Trophoblast cell (in vitro differentiated cells and primary cell): ENCODE measurements at regions not wholly inside any gene's neighbourhood (a gene's known extent, or its start where the extent isn't known, plus 50 kb on each side); places are given as distances from the start of the nearest gene placed in this dataset.

Source experiments
- DNase-seq, 2 donors: peaks; one replicate each; pipeline ENCODE4 v3.0.0-alpha.2; 2016
- H2AFZ ChIP-seq: 2 replicates; pipeline ENCODE4 v1.6.1; 2013; ENCODE audit warnings: low read length, moderate library complexity, mild to moderate bottlenecking; ENCODE audit not compliant: insufficient read depth, poor library complexity
- H2AK5ac ChIP-seq: 2 replicates; pipeline ENCODE4 v1.6.1; 2013; ENCODE audit warnings: mild to moderate bottlenecking, low read length
- H2BK120ac ChIP-seq: 2 replicates; pipeline ENCODE4 v1.6.1; 2013; ENCODE audit warnings: low read length, mild to moderate bottlenecking, moderate library complexity; ENCODE audit not compliant: insufficient read depth, poor library complexity
- H2BK12ac ChIP-seq: 2 replicates; pipeline ENCODE4 v1.6.1; 2013; ENCODE audit warnings: mild to moderate bottlenecking, low read length, moderate library complexity
- H2BK5ac ChIP-seq: 2 replicates; pipeline ENCODE4 v1.6.1; 2013; ENCODE audit warnings: low read length, low read depth, moderate library complexity, mild to moderate bottlenecking; ENCODE audit not compliant: poor library complexity
- H3K14ac ChIP-seq: 2 replicates; pipeline ENCODE4 v1.6.1; 2013; ENCODE audit warnings: mild to moderate bottlenecking, low read length
- H3K18ac ChIP-seq: 2 replicates; pipeline ENCODE4 v1.6.1; 2013; ENCODE audit warnings: mild to moderate bottlenecking, low read length
- H3K23ac ChIP-seq: 2 replicates; pipeline ENCODE4 v1.6.1; 2013; ENCODE audit warnings: low read length
- H3K27ac ChIP-seq: 2 replicates; pipeline ENCODE4 v1.5.1; 2013; ENCODE audit warnings: low read depth, mild to moderate bottlenecking, inconsistent platforms, low read length, moderate library complexity
- H3K27me3 ChIP-seq: 2 replicates; pipeline ENCODE4 v1.6.1; 2013; ENCODE audit warnings: inconsistent platforms, mild to moderate bottlenecking, low read length, moderate library complexity; ENCODE audit not compliant: insufficient read depth
- H3K36me3 ChIP-seq, 2 experiments: 1 replicate in 1 of 2; 2 replicates in 1 of 2; pipeline ENCODE4 v1.6.1; 2013; ENCODE audit warnings: low read length in 2 of 2, mild to moderate bottlenecking in 2 of 2, moderate library complexity in 1 of 2; ENCODE audit not compliant: insufficient read depth in 2 of 2, control insufficient read depth in 1 of 2
- H3K4ac ChIP-seq: 2 replicates; pipeline ENCODE4 v1.6.1; 2013; ENCODE audit warnings: low read depth, mild to moderate bottlenecking, low read length, moderate library complexity
- H3K4me1 ChIP-seq, 2 experiments: 1 replicate in 1 of 2; 2 replicates in 1 of 2; pipeline ENCODE4 v1.6.1; 2013; ENCODE audit warnings: low read length in 2 of 2, mild to moderate bottlenecking in 2 of 2, moderate library complexity in 1 of 2; ENCODE audit not compliant: insufficient read depth in 2 of 2, control insufficient read depth in 1 of 2
- H3K4me2 ChIP-seq: 2 replicates; pipeline ENCODE4 v1.6.1; 2013; ENCODE audit warnings: inconsistent platforms, mild to moderate bottlenecking, low read length, moderate library complexity
- H3K4me3 ChIP-seq: 2 replicates; pipeline ENCODE4 v1.5.1; 2013; ENCODE audit warnings: mild to moderate bottlenecking, low read depth, low read length, inconsistent platforms
- H3K79me1 ChIP-seq: one replicate; pipeline ENCODE4 v1.6.1; 2013; ENCODE audit warnings: low read length
- H3K79me2 ChIP-seq: 2 replicates; pipeline ENCODE4 v1.6.1; 2013; ENCODE audit warnings: low read length, mild to moderate bottlenecking; ENCODE audit not compliant: control insufficient read depth, insufficient read depth, poor library complexity
- H3K9ac ChIP-seq: 2 replicates; pipeline ENCODE4 v1.6.1; 2013; ENCODE audit warnings: mild to moderate bottlenecking, low read length
- H3K9me3 ChIP-seq: 2 replicates; pipeline ENCODE4 v1.6.1; 2013; ENCODE audit warnings: low read depth, mild to moderate bottlenecking, control low read depth, inconsistent platforms, low read length; ENCODE audit not compliant: insufficient read depth
- H4K12ac ChIP-seq: 2 replicates; pipeline ENCODE4 v1.6.1; 2013; ENCODE audit warnings: low read depth, mild to moderate bottlenecking, low read length, moderate library complexity
- H4K8ac ChIP-seq: 2 replicates; pipeline ENCODE4 v1.6.1; 2013; ENCODE audit warnings: low read depth, mild to moderate bottlenecking, low read length, moderate library complexity
- H4K91ac ChIP-seq: one replicate; pipeline ENCODE4 v1.6.1; 2013; ENCODE audit warnings: low read depth, mild to moderate bottlenecking, low read length, moderate library complexity
- WGBS: extraction: QIAGEN DNeasy Blood & Tissue Kit; methylation state at CpG from one replicate; pipeline ENCODE4 v1.1.7; 2013; ENCODE audit warnings: missing lambda C conversion rate; ENCODE audit not compliant: insufficient read length, insufficient coverage; ENCODE audit errors: extremely low coverage; 5-methylcytosine and 5-hydroxymethylcytosine counted together

DNA sequence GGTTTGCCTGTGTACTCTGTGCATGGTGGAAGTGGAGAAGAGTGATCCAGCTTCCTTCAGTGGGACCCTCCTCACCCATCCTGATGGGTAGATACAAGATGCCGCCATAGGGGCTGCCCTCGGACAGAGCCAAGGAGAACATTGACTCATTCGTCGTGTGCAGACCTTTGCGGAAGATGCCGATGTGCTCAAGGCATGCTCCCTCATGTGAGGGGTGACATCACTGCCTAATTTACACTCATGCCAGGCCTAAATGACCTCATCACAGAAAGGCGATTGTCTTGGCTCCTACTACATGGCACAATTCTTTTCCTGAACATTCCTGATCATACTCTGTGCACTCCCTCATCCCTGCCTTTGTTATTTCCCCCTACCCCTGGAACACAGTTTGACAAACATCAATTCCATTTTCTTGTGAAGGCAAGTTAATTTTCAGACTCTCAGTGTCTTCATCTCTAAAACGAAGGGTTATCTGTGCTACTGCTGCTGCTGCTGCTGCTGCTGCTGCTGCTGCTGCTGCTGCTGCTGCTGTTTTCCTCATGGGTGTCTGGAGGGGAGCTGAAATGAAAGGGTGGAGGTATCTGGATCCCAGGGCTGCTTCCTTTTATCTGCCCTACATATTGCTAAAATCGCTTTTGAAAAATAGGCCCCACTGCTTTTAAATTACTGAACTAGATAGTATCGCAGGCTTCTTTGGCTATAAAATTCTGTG is 146.5 kb upstream of the ARGLU1 start:
- Histone ChIP-seq H2BK12ac (no peak overlapping the region), H3K36me3 (no peaks in the 10 kb centered on the region), H3K4ac (no peak overlapping the region), H2BK5ac (no peak overlapping the region), H2AFZ (no peak overlapping the region), H3K79me1 (no peaks in the 10 kb centered on the region), H3K27ac (no peak overlapping the region), H3K79me2 (no peaks in the 10 kb centered on the region), H3K14ac (no peak overlapping the region), H4K91ac (no peak overlapping the region), H3K27me3 (no peaks in the 10 kb centered on the region), H3K23ac (no peak overlapping the region), H3K4me3 (no peak overlapping the region), H3K4me1 (peaks cover 0 to 2% of the 10 kb centered on the region in 2 experiments), H2AK5ac (no peak overlapping the region), H2BK120ac (no peak overlapping the region), H4K12ac (no peak overlapping the region), H3K4me2 (no peak overlapping the region), H3K9ac (no peak overlapping the region), H3K9me3 (no peaks in the 10 kb centered on the region), H3K18ac (no peak overlapping the region), H4K8ac (no peak overlapping the region)
- no CpG with 5 or more reads among the region's 10 CpGs for WGBS
- DNase-seq = peak in 1 of 2 donors; percentile 32

DNA sequence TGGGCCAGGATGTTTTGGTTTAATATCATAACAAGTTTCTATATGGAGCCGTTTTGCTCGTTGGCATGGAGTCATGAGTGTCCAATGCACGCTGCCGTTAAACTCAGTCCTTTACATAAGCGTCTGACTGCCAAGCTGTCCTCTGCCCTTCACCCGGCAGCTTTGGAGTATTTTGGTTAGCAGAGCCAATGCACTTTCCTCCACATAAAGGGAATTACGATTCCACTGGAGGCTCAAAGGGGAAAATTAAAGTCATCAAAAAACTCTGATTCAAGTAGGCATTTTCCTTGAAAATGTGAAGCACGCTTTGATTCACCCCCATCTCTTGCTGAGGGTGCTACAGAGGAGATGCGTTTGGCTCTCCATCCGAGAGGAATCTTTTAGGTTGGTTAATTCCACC is 144.4 kb upstream of the ARGLU1 start:
- H3K9ac ChIP-seq = no peak overlapping the region
- no peak overlapping the region for H2BK120ac ChIP-seq
- H3K79me2 ChIP-seq = no peaks in the 10 kb centered on the region
- H3K14ac ChIP-seq = no peak overlapping the region
- H4K91ac ChIP-seq = no peak overlapping the region
- H4K8ac ChIP-seq = no peak overlapping the region
- no peak overlapping the region for H3K4ac ChIP-seq
- no CpG with 5 or more reads among the region's 10 CpGs for WGBS
- H3K23ac ChIP-seq = no peak overlapping the region
- no peak overlapping the region for H2AFZ ChIP-seq
- H2AK5ac ChIP-seq = no peak overlapping the region
- no peak overlapping the region for H3K27ac ChIP-seq
- no peaks in the 10 kb centered on the region for H3K79me1 ChIP-seq
- no peak overlapping the region for H2BK12ac ChIP-seq
- no peaks in the 10 kb centered on the region for H3K27me3 ChIP-seq
- peaks cover 0 to 2% of the 10 kb centered on the region in 2 experiments for H3K4me1 ChIP-seq
- H3K18ac ChIP-seq = no peak overlapping the region
- no peak overlapping the region for H3K4me2 ChIP-seq
- H3K36me3 ChIP-seq = no peaks in the 10 kb centered on the region
- no peak overlapping the region for H3K4me3 ChIP-seq
- no peak overlapping the region for H2BK5ac ChIP-seq
- DNase-seq = no peak
- no peak overlapping the region for H4K12ac ChIP-seq
- H3K9me3 ChIP-seq = no peaks in the 10 kb centered on the region

- Histone ChIP-seq H4K91ac (no peak overlapping the region), H2AK5ac (no peak overlapping the region), H3K27me3 (no peaks in the 10 kb centered on the region), H3K9me3 (no peaks in the 10 kb centered on the region), H2BK120ac (no peak overlapping the region), H3K23ac (no peak overlapping the region), H2BK12ac (no peak overlapping the region), H3K4me3 (no peak overlapping the region), H3K4me2 (no peak overlapping the region), H3K14ac (no peak overlapping the region), H3K9ac (no peak overlapping the region), H3K79me1 (no peaks in the 10 kb centered on the region), H3K36me3 (no peaks in the 10 kb centered on the region), H3K4ac (no peak overlapping the region), H2BK5ac (no peak overlapping the region), H3K79me2 (no peaks in the 10 kb centered on the region), H2AFZ (no peak overlapping the region), H3K18ac (no peak overlapping the region), H3K27ac (no peak overlapping the region), H4K12ac (no peak overlapping the region), H4K8ac (no peak overlapping the region), H3K4me1 (peaks cover 0 to 2% of the 10 kb centered on the region in 2 experiments)
- no CpG with 5 or more reads among the region's 7 CpGs for WGBS
- no peak for DNase-seq
Observed at GRCh38 chr13:106710266-106710665, 142.3 kb upstream of the ARGLU1 start.

- Histone ChIP-seq H2BK5ac (no peak overlapping the region), H3K27me3 (no peaks in the 10 kb centered on the region), H3K18ac (no peak overlapping the region), H3K79me1 (no peaks in the 10 kb centered on the region), H4K91ac (no peak overlapping the region), H4K8ac (no peak overlapping the region), H3K23ac (no peak overlapping the region), H3K9me3 (no peaks in the 10 kb centered on the region), H2BK120ac (no peak overlapping the region), H2AFZ (no peak overlapping the region), H3K4me2 (no peak overlapping the region), H4K12ac (no peak overlapping the region), H2BK12ac (no peak overlapping the region), H3K79me2 (no peaks in the 10 kb centered on the region), H3K36me3 (no peaks in the 10 kb centered on the region), H3K4ac (no peak overlapping the region), H3K4me1 (peaks cover 0 to 2% of the 10 kb centered on the region in 2 experiments), H3K4me3 (no peak overlapping the region), H3K27ac (no peak overlapping the region), H3K9ac (no peak overlapping the region), H3K14ac (no peak overlapping the region), H2AK5ac (no peak overlapping the region)
- WGBS = no CpG with 5 or more reads among the region's 3 CpGs
- DNase-seq = no peak
Observed at GRCh38 chr13:106709522-106709921, 141.6 kb upstream of the ARGLU1 start.
